Sigmoid colon (tissue), 4 donors: ENCODE measurements at regions not wholly inside any gene's neighbourhood (a gene's known extent, or its start where the extent isn't known, plus 50 kb on each side); places are given as distances from the start of the nearest gene placed in this dataset.

Source experiments
- EP300 ChIP-seq, 4 donors: sonication (generic); formaldehyde crosslinking; IDR thresholded peaks; one replicate each; pipeline ENCODE4 v1.6.1; 2017; ENCODE audit warnings: antibody characterized with exemption in 4 of 4
- POLR2A ChIP-seq, 2 donors: fragments of 450-650 bp; IDR thresholded peaks; one replicate each; pipeline ENCODE4 v1.6.1; 2016; ENCODE audit warnings: antibody characterized with exemption in 2 of 2, mild to moderate bottlenecking in 2 of 2, moderate library complexity in 2 of 2
- POLR2AphosphoS5 ChIP-seq, 4 donors: sonication (generic); formaldehyde crosslinking; IDR thresholded peaks; one replicate each; pipeline ENCODE4 v1.6.1; 2017; ENCODE audit warnings: antibody characterized with exemption in 4 of 4
- TF ChIP-seq, protein P1 (sequence below), 4 experiments: fragments of 450-650 bp in 3 of 4; fragments of 200-600 bp in 1 of 4; IDR thresholded peaks; one replicate each; pipeline ENCODE4 v1.5.1; 2016 to 2019; ENCODE audit warnings: antibody characterized with exemption in 4 of 4, mild to moderate bottlenecking in 3 of 4, moderate library complexity in 2 of 4

DNA sequence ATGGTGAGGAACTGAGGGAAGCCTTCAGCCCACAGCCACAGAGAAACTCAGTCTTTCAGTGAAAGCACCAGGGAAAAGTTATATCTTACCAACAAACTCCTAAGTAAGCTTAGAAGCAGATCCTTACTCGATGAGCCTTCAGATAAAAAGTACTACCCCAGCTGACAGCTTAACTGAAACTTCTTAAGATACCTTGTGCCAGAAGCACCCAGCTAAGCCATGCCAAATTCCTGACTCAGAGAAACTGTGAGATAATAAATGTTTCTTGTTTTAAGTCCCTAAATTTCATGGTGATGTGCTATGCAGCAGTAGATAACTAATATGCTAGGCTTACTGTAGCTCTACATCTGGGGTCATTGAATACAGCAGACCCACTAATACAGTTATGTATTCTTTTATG lies 2025.0 kb downstream of the LRRC4C start:
- TF ChIP-seq POLR2A (IDR thresholded peaks at IDR 0.05) (no peak), EP300 (IDR thresholded peaks at IDR 0.05) (no peak), POLR2AphosphoS5 (IDR thresholded peaks at IDR 0.05) (no peak)
- TF ChIP-seq, protein P1, sequence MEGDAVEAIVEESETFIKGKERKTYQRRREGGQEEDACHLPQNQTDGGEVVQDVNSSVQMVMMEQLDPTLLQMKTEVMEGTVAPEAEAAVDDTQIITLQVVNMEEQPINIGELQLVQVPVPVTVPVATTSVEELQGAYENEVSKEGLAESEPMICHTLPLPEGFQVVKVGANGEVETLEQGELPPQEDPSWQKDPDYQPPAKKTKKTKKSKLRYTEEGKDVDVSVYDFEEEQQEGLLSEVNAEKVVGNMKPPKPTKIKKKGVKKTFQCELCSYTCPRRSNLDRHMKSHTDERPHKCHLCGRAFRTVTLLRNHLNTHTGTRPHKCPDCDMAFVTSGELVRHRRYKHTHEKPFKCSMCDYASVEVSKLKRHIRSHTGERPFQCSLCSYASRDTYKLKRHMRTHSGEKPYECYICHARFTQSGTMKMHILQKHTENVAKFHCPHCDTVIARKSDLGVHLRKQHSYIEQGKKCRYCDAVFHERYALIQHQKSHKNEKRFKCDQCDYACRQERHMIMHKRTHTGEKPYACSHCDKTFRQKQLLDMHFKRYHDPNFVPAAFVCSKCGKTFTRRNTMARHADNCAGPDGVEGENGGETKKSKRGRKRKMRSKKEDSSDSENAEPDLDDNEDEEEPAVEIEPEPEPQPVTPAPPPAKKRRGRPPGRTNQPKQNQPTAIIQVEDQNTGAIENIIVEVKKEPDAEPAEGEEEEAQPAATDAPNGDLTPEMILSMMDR (IDR thresholded peaks at IDR 0.05): no peak
